Fibroblast of lung (primary cell): ENCODE measurements at regions not wholly inside any gene's neighbourhood (a gene's known extent, or its start where the extent isn't known, plus 50 kb on each side); places are given as distances from the start of the nearest gene placed in this dataset.

Experiments
- EZH2 ChIP-seq: IDR thresholded peaks from 2 replicates; pipeline ENCODE4 v1.5.1; 2012; ENCODE audit warnings: low read length, control low read depth, mild to moderate bottlenecking; ENCODE audit errors: missing control alignments
- TF ChIP-seq, protein P1 (sequence below), 2 donors: IDR thresholded peaks in 1 of 2; conservative IDR thresholded peaks in 1 of 2; 1 replicate in 1 of 2; 2 replicates in 1 of 2; pipeline ENCODE4 v1.5.1; 2011 to 2012; ENCODE audit warnings: low read length in 2 of 2, control low read depth in 1 of 2, inconsistent platforms in 1 of 2, low read depth in 1 of 2, mild to moderate bottlenecking in 1 of 2

DNA sequence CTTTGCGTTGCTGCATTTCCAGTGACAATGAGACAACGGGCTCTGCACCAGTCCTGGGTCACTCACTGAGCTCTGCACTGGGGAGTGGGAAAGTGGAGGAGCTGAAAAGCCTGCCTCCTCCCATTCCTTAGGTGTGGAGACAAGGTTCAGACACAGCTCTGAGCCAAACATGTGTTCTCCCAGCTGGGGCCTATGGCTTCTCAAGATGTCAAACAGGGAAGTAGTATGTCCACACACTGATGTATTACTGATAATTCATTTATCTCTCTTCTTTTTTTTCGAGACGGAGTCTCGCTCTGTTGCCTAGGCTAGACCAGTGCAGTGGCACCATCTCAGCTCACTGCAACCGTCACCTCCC is 90.2 kb upstream of the SLC4A7 start:
- TF ChIP-seq, protein P1, sequence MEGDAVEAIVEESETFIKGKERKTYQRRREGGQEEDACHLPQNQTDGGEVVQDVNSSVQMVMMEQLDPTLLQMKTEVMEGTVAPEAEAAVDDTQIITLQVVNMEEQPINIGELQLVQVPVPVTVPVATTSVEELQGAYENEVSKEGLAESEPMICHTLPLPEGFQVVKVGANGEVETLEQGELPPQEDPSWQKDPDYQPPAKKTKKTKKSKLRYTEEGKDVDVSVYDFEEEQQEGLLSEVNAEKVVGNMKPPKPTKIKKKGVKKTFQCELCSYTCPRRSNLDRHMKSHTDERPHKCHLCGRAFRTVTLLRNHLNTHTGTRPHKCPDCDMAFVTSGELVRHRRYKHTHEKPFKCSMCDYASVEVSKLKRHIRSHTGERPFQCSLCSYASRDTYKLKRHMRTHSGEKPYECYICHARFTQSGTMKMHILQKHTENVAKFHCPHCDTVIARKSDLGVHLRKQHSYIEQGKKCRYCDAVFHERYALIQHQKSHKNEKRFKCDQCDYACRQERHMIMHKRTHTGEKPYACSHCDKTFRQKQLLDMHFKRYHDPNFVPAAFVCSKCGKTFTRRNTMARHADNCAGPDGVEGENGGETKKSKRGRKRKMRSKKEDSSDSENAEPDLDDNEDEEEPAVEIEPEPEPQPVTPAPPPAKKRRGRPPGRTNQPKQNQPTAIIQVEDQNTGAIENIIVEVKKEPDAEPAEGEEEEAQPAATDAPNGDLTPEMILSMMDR (conservative IDR thresholded peaks at IDR 0.05 in 1 of 2, IDR thresholded peaks at IDR 0.05 in 1 of 2; ENCODE audit: low read depth in 1 of 2, low read length in 2 of 2), result no peak
- TF ChIP-seq EZH2, result no peak
